Hepatic stellate cell (primary cell): ENCODE measurements at regions not wholly inside any gene's neighbourhood (a gene's known extent, or its start where the extent isn't known, plus 50 kb on each side); places are given as distances from the start of the nearest gene placed in this dataset.

ENCODE experiments used
- DNase-seq: peaks from one replicate; pipeline ENCODE4 v3.0.0; 2011; ENCODE audit warnings: low spot score

- no peak for DNase-seq
Observed at GRCh38 chr5:9920697-9921096, 290.5 kb upstream of the TAS2R1 start.

GRCh38 chr5:9919306-9920030, 289.3 kb upstream of the TAS2R1 start:
- no peak for DNase-seq

DNA sequence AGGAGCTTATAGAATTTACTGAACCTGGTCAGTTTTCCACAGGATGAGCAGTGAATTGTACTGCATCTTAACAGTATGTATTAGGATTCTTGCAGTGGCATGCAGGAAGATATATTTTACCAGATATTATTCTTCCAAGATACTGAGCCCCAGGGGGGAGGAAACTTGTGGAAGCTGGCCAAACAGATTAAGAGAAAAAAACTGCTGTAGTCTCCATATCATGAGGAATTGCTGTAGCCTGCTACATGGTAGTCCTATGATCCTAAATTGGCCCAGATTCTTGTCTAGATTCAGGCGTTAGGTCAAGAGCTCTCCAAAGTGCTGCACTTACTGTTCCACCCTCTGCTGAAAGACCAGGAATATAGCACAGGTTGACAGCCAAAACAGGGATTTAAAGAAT, 275.5 kb upstream of the TAS2R1 start:
- DNase-seq = no peak

- peak; percentile 11 for DNase-seq
Observed at GRCh38 chr5:9903801-9904200, 273.6 kb upstream of the TAS2R1 start.

DNA sequence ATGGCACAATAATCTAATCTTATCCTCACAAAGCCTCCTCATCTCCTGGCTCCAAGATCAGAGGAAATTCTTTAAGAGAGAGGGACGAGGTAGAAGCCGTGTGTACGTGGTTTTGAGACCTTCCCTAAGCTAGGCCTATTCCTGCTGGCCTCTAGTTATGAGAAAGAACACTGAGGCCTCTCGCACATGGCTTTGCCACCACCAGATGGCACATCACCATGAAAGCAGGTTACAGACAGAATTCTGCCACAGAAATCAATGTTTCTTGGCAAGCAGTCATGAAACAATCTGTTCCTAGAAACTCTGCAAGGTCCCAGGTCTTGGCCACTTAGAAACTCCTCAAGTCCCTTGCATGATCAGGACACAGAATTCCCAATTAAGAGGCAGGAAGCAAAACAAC, 268.2 kb upstream of the TAS2R1 start:
- DNase-seq = peak; percentile 27

DNA sequence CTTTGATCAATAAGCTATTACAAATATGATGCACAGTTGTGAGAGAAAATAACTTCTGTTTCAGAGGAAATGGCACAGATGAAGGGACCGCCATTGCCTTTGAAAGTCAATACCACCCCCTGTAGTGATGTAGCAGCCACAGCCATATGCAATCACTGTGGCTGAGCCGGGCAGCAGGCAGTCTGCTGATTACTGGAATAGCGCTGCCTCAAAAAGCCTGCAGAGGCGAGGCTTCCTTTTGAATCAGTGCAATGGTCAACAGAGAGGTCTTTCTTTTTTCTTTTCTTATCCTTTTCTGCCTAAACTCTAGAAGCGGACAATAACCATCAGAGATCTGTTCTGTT, 265.1 kb upstream of the TAS2R1 start:
- no peak for DNase-seq

- DNase-seq = no peak
Observed at GRCh38 chr5:9894571-9895301, 264.6 kb upstream of the TAS2R1 start.

DNA sequence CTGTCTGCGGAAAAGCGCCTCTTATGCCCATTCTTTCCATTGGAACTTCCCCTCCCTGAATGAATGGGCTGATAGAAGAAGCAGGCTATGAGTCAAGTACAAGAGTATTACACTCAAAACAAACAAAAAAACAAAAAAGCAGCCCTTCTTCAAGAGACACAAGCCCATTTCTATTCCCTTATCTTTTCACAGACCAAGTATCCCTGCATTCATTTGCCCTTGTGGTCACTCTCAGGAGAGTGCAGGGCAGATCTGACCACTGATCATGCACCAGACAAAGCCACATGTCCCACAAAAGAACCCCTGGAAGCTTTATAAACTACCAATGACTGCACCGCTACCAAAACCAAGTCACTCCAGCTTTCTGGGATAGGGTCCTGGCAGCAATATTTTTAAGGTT, 262.5 kb upstream of the TAS2R1 start:
- peak; percentile 16 for DNase-seq

DNA sequence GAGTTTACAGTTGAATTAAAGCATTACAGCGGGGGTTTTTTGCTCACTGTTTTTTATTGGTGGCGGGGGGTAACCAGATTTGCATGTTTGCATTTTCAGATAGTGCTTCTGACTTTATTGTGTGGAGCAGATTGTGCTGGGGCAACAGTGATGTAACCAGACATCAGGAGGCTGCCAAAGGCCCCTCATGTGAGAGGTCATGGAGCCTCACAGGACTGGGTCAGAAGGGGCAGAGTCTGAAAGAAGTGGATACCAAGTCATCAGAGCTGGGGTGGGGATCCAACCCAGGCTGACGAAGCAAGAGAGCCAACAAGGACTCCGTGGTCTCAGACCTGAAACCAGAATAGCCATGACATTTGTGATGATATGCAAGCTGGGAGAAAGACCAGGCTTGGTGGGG, 259.4 kb upstream of the TAS2R1 start:
- no peak for DNase-seq

GRCh38 chr5:9888501-9888901, 258.4 kb upstream of the TAS2R1 start:
- DNase-seq = peak; percentile 79

GRCh38 chr5:9885164-9885563, 255.0 kb upstream of the TAS2R1 start:
- no peak for DNase-seq

DNA sequence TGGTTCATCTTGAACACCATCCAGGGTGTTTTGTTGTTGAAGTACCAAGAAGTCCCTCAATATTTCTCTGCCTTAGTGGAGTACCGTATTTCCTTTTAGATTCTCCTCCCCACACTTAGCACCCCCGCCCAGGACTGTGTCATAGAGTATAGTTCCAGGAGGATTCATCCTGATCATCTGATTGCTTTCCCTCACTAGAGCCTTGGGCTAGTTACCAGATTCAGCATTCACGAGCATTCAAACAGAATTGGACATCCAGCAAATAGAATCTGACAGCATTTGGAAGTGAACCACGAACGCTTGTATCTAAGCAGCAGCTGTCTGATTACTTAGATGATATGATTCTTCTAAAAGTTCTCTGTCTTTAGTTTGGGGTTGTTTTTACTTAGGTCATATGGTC, 248.1 kb upstream of the TAS2R1 start:
- DNase-seq = no peak

DNA sequence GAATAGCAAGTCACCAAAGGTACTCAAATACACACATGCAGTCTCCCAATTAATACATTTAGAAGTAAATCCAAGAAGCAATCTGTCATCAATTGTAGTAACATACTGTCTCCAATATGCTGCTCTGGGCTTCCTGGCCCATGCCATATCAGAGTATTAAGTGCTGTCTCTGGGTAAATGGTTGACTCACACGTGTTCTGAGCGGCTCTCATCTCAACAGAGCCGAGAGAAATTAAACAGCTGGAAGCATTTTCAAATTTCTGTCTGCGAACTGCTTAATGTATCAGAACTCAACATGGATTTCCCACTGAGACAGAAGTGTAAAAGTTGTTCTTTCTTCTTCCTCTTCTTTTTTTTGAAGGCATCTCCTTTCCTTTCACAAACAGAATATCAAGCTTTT, 247.3 kb upstream of the TAS2R1 start:
- DNase-seq = no peak

DNA sequence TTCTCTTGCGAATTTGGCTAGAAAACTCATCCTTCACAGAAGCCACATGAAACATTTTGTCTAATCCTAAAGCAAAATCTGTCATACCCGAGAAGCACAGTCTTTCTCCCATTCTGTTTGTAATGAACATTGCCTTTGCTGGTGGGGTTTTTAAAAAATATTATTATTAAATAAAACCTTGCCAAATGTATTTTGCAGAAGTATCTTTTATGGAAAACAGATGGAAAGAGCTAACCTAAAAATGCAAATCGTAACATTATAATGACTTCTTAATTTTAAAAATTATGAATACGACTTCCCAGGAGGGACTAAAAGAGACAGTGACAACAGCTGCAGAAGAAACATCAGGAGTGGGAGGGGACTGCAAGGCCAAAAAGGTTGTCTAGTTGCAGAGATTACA, 246.3 kb upstream of the TAS2R1 start:
- DNase-seq = no peak

DNA sequence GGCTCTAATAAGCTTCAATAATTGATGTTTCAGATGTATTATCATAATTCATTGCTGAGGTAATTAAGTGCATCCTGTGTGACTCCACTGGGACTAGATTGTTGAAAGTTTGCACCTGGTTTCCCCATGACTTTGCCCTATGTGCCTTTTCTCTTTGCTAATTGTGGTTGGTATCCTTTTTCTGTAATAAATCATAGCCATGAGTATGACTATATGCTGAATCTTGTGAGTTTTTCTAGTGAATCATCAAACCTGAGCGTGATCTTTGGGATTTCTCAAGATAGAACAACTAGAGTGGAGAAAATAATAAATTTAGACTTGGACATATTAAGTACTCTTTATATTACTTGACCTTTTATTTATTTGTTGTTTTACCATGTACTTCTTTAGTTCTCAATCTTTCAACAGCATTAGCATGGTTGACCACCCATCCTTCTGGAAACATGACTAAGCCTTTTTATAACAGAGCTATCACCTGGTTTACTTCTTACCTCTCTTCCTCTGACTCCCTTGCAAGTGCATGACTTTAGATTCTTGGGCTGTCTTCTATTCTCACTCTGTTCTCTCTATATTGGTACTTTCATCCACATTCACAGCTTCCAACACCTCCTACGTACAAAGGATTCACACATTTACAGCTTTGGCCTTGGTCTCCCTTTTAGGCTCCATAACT, 239.6 kb upstream of the TAS2R1 start:
- DNase-seq = peak; percentile 34

DNA sequence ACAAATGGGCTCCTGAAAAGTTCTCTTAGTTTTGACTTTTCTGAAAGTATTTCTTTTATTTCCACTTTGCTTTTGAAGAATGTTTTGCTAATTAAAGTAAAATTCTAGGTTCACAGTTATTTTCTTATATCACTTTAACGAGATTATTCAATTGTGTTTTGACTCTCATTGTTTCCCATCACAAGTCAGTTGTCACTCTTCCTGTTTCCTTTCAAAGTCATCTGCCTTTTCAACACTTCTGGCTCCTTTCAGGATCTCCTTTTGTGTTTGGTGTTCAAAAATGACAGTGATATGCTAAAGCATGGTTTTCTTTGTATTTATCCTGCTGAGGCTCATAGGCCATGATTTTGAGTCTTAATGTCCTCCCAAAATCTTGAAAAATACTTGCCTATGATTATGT, 235.4 kb upstream of the TAS2R1 start:
- no peak for DNase-seq

- DNase-seq = no peak
Observed at GRCh38 chr5:9864791-9865190, 234.6 kb upstream of the TAS2R1 start.

GRCh38 chr5:9863486-9863885, 233.3 kb upstream of the TAS2R1 start:
- no peak for DNase-seq

GRCh38 chr5:9861666-9862256, 231.6 kb upstream of the TAS2R1 start:
- no peak for DNase-seq

GRCh38 chr5:9859808-9860207, 229.7 kb upstream of the TAS2R1 start:
- no peak for DNase-seq

- no peak for DNase-seq
Observed at GRCh38 chr5:9858043-9858442, 227.9 kb upstream of the TAS2R1 start.

- DNase-seq = no peak
Observed at GRCh38 chr5:9853309-9853708, 223.2 kb upstream of the TAS2R1 start.

GRCh38 chr5:9852671-9853070, 222.5 kb upstream of the TAS2R1 start:
- no peak for DNase-seq
